GM18868 (cell line): ENCODE measurements at regions not wholly inside any gene's neighbourhood (a gene's known extent, or its start where the extent isn't known, plus 50 kb on each side); places are given as distances from the start of the nearest gene placed in this dataset.

ENCODE experiments used
- ATAC-seq: cut with Tn5 transposase; IDR thresholded peaks from one replicate; pipeline ENCODE4 v1.9.1; 2021; ENCODE audit warnings: mild to moderate bottlenecking, moderate library complexity; ENCODE audit not compliant: unreplicated experiment

GRCh38 chr2:57119141-57119540 lies 927.5 kb upstream of the VRK2 start:
- ATAC-seq, result no peak

- no peak for ATAC-seq
These were observed 920.2 kb upstream of the VRK2 start for GRCh38 chr2:57126410-57126809.

GRCh38 chr2:57139179-57139578 lies 907.4 kb upstream of the VRK2 start:
- no peak for ATAC-seq

- peak; percentile 45 for ATAC-seq
These were observed 905.3 kb upstream of the VRK2 start for GRCh38 chr2:57141269-57141668.

- ATAC-seq, result no peak
These were observed 899.7 kb upstream of the VRK2 start for GRCh38 chr2:57146951-57147350.

GRCh38 chr2:57156231-57156924 lies 890.2 kb upstream of the VRK2 start:
- no peak for ATAC-seq

GRCh38 chr2:57160976-57161375 lies 885.6 kb upstream of the VRK2 start:
- ATAC-seq, result no peak

GRCh38 chr2:57177176-57177575 lies 869.4 kb upstream of the VRK2 start:
- ATAC-seq, result no peak

GRCh38 chr2:57180042-57180567 lies 866.5 kb upstream of the VRK2 start:
- ATAC-seq, result no peak

GRCh38 chr2:57180678-57181077 lies 865.9 kb upstream of the VRK2 start:
- ATAC-seq, result no peak

GRCh38 chr2:57181315-57182038 lies 865.1 kb upstream of the VRK2 start:
- no peak for ATAC-seq

- no peak for ATAC-seq
These were observed 863.7 kb upstream of the VRK2 start for GRCh38 chr2:57182916-57183315.

- ATAC-seq, result no peak
These were observed 861.0 kb upstream of the VRK2 start for GRCh38 chr2:57185568-57185967.

GRCh38 chr2:57190007-57190406 lies 856.6 kb upstream of the VRK2 start:
- ATAC-seq, result no peak

- ATAC-seq, result no peak
These were observed 846.9 kb upstream of the VRK2 start for GRCh38 chr2:57199663-57200062.

GRCh38 chr2:57204364-57204763 lies 842.2 kb upstream of the VRK2 start:
- ATAC-seq, result no peak

- no peak for ATAC-seq
These were observed 841.4 kb upstream of the VRK2 start for GRCh38 chr2:57205241-57205640.

- ATAC-seq, result no peak
These were observed 839.4 kb upstream of the VRK2 start for GRCh38 chr2:57207191-57207590.

GRCh38 chr2:57209799-57210198 lies 836.8 kb upstream of the VRK2 start:
- no peak for ATAC-seq

- no peak for ATAC-seq
These were observed 835.8 kb upstream of the VRK2 start for GRCh38 chr2:57210855-57211254.

GRCh38 chr2:57217013-57217412 lies 829.6 kb upstream of the VRK2 start:
- ATAC-seq, result no peak

GRCh38 chr2:57218206-57218605 lies 828.4 kb upstream of the VRK2 start:
- ATAC-seq, result no peak
